ENCODE measurements at regions not wholly inside any gene's neighbourhood (a gene's known extent, or its start where the extent isn't known, plus 50 kb on each side); places are given as distances from the start of the nearest gene placed in this dataset.

- TF ChIP-seq, protein P1, sequence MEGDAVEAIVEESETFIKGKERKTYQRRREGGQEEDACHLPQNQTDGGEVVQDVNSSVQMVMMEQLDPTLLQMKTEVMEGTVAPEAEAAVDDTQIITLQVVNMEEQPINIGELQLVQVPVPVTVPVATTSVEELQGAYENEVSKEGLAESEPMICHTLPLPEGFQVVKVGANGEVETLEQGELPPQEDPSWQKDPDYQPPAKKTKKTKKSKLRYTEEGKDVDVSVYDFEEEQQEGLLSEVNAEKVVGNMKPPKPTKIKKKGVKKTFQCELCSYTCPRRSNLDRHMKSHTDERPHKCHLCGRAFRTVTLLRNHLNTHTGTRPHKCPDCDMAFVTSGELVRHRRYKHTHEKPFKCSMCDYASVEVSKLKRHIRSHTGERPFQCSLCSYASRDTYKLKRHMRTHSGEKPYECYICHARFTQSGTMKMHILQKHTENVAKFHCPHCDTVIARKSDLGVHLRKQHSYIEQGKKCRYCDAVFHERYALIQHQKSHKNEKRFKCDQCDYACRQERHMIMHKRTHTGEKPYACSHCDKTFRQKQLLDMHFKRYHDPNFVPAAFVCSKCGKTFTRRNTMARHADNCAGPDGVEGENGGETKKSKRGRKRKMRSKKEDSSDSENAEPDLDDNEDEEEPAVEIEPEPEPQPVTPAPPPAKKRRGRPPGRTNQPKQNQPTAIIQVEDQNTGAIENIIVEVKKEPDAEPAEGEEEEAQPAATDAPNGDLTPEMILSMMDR (IDR thresholded peaks at IDR 0.05): no peak
- TF ChIP-seq POLR2AphosphoS5 (IDR thresholded peaks at IDR 0.05): no peak
Observed at GRCh38 chr6:19562468-19562867, 274.7 kb upstream of the ID4 start.

Measured in sigmoid colon (tissue), 4 donors.